ENCODE measurements at regions not wholly inside any gene's neighbourhood (a gene's known extent, or its start where the extent isn't known, plus 50 kb on each side); places are given as distances from the start of the nearest gene placed in this dataset.

DNA sequence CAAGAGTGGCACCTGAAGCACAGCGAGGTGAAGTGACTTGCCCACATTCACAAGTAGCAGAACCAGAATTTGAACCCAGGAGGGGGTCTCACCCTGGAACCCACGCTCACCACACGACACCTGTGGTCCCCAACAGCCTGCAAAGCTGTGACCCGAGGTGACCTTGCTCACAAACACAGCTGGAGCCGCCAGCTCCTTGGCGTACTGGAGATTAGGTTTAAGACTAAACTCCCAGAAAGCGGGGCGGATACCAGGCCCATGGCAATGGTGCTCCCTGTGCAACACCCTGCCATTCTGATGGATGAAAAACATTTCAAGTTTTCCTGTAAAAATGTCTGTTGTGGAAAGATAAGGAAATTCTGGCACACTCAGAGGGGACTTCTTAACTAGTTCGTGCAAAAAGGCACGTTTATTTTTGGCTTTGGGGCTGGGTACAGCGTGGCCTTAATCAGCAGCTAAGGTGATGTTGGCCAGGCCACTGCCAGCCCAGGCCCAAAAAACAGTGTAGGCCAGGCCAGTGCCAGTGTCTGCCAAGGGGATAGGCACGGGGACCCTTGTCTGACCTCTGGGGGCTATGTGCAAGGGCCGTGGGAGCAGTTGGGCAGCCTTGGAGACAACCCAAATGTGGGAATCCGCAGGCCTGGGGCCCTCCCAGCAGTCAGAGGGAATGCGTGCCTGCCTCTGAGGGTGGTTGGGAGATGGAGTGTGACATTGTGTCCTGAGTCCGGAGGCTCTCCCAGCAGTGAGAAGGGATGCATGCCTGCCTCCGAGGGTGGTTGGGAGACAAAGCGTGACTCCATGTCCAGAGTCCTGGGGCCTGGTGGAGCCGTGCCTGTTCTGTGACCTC, 185.0 kb upstream of the HS6ST1 start:
- H4K20me1 ChIP-seq (ENCODE audit: insufficient read depth, low read length): no peaks in the 10 kb centered on the region
- no peaks in the 10 kb centered on the region for H3K36me3 ChIP-seq (replicated peaks in 1 of 2; ENCODE audit: control insufficient read depth in 1 of 2, insufficient read depth in 2 of 2, low read length in 2 of 2)
- no peak overlapping the region for H3K27ac ChIP-seq (ENCODE audit: extremely low read length, insufficient read depth, low read length)
- TF ChIP-seq ZNF563 (CRISPR knock-in tag; IDR thresholded peaks at IDR 0.05): no peak
- no peak for TF ChIP-seq ZNF124 (CRISPR knock-in tag; IDR thresholded peaks at IDR 0.05)
- no peak for TF ChIP-seq MXI1 (IDR thresholded peaks at IDR 0.05; ENCODE audit: borderline replicate concordance, low read depth, low read length)
- TF ChIP-seq MIER2 (CRISPR knock-in tag; IDR thresholded peaks at IDR 0.05): no peak
- TF ChIP-seq CBX5 (CRISPR knock-in tag; IDR thresholded peaks at IDR 0.05; ENCODE audit: borderline replicate concordance): no peak
- no peak for TF ChIP-seq MLLT10 (CRISPR knock-in tag; IDR thresholded peaks at IDR 0.05)
- TF ChIP-seq MEIS2 (CRISPR knock-in tag; IDR thresholded peaks at IDR 0.05): no peak
- no peak for TF ChIP-seq GLI4 (CRISPR knock-in tag; IDR thresholded peaks at IDR 0.05; ENCODE audit: borderline replicate concordance)
- no peak for TF ChIP-seq ELF3 (CRISPR knock-in tag; IDR thresholded peaks at IDR 0.05)
- TF ChIP-seq MTF2 (CRISPR knock-in tag; IDR thresholded peaks at IDR 0.05; ENCODE audit: borderline replicate concordance): no peak
- TF ChIP-seq SRSF4 (IDR thresholded peaks at IDR 0.05; ENCODE audit: low read depth, low read length, poor library complexity, severe bottlenecking): no peak
- TF ChIP-seq TRAFD1 (CRISPR knock-in tag; IDR thresholded peaks at IDR 0.05; ENCODE audit: borderline replicate concordance): no peak
- TF ChIP-seq RFX5 (IDR thresholded peaks at IDR 0.05; ENCODE audit: low read depth, low read length): no peak
- no peak for TF ChIP-seq NFE2L2 (IDR thresholded peaks at IDR 0.05; ENCODE audit: low read length)
- TF ChIP-seq ZNF670 (CRISPR knock-in tag; IDR thresholded peaks at IDR 0.05; ENCODE audit: borderline replicate concordance): no peak
- no peak for TF ChIP-seq REXO4 (CRISPR knock-in tag; IDR thresholded peaks at IDR 0.05; ENCODE audit: borderline replicate concordance)
- intact Hi-C loops (cut with micrococcal nuclease; ENCODE audit: unreplicated experiment) (no loop called here), in situ Hi-C loops (cut with HindIII; ENCODE audit: extremely low pct_ligation_motif_present, low pct_unique_long_range_greater_than_20kb) (no loop called here)
- H3K4me3 ChIP-seq (replicated peaks in 1 of 3; ENCODE audit: insufficient read depth in 1 of 3, low read depth in 2 of 3, low read length in 3 of 3): no peak overlapping the region
- 32% methylated on average over 12 of the region's 19 CpGs for WGBS (ENCODE audit: low lambda C conversion rate)
- H3K27me3 ChIP-seq (ENCODE audit: control insufficient read depth in 1 of 2, insufficient read depth in 2 of 2, low read length in 2 of 2): peaks cover 6 to 38% of the 10 kb centered on the region in 2 experiments; a peak in 4 of 5 replicates
- POLR2A ChIA-PET: no interaction called here
- BruUV-seq (replicated peaks): no TSS peak
- H3K9me3 ChIP-seq (ENCODE audit: low read length): no peaks in the 10 kb centered on the region
- H3K4me1 ChIP-seq (ENCODE audit: insufficient read depth, low read length): no peaks in the 10 kb centered on the region
- no peak overlapping the region for H2AFZ ChIP-seq (ENCODE audit: low read length)
- no peak for DNase-seq (ENCODE audit: low spot score)
- no peak overlapping the region for H3K4me2 ChIP-seq (ENCODE audit: low read depth, low read length)
- no peak for FAIRE-seq
- no peak overlapping the region for H3K9ac ChIP-seq (ENCODE audit: insufficient read depth, low read depth, low read length)
- no peaks in the 10 kb centered on the region for H3K79me2 ChIP-seq (ENCODE audit: insufficient read depth, low read length)
- no peak for ATAC-seq
- CTCF ChIA-PET (ENCODE audit: low intra/inter-chr PET ratio, low total read pairs): no interaction called here
